GM23338 (cell line): ENCODE measurements at regions not wholly inside any gene's neighbourhood (a gene's known extent, or its start where the extent isn't known, plus 50 kb on each side); places are given as distances from the start of the nearest gene placed in this dataset.

ENCODE experiments used
- ATAC-seq: fragments of 200-7000 bp; cut with Tn5 transposase; 3 replicates; pipeline ENCODE4 v1.9.1; 2020
- DNase-seq: peaks from one replicate; pipeline ENCODE4 v3.0.0-alpha.2; 2015; ENCODE audit warnings: low spot score
- H2AFZ ChIP-seq: fragments of 200-600 bp; sonication (generic); 2 replicates; pipeline ENCODE4 v1.8.0; 2016; ENCODE audit warnings: antibody characterized with exemption, mild to moderate bottlenecking, moderate library complexity
- H3F3A ChIP-seq: fragments of 200-600 bp; sonication (generic); replicated peaks from 2 replicates; pipeline ENCODE4 v1.8.0; 2017; ENCODE audit warnings: antibody characterized with exemption, mixed run types, low read depth
- H3K27ac ChIP-seq: fragments of 200-600 bp; sonication (generic); 2 replicates; pipeline ENCODE4 v1.6.1; 2016; ENCODE audit warnings: low read depth
- H3K27me3 ChIP-seq: fragments of 200-600 bp; sonication (generic); 2 replicates; pipeline ENCODE4 v1.8.0; 2016; ENCODE audit warnings: mild to moderate bottlenecking, mixed run types, moderate library complexity; ENCODE audit not compliant: insufficient read depth
- H3K36me3 ChIP-seq: fragments of 200-600 bp; sonication (generic); 2 replicates; pipeline ENCODE4 v1.8.0; 2016; ENCODE audit warnings: mild to moderate bottlenecking; ENCODE audit not compliant: insufficient read depth
- H3K4me1 ChIP-seq: fragments of 200-600 bp; sonication (generic); 2 replicates; pipeline ENCODE4 v1.8.0; 2016; ENCODE audit warnings: mild to moderate bottlenecking, moderate library complexity; ENCODE audit not compliant: insufficient read depth
- H3K4me2 ChIP-seq: fragments of 200-600 bp; sonication (generic); 2 replicates; pipeline ENCODE4 v1.7.1; 2017; ENCODE audit warnings: mixed run types
- H3K4me3 ChIP-seq: fragments of 200-600 bp; sonication (generic); 2 replicates; pipeline ENCODE4 v1.6.1; 2016; ENCODE audit warnings: mixed run types
- H3K79me2 ChIP-seq: fragments of 200-600 bp; sonication (generic); replicated peaks from 2 replicates; pipeline ENCODE4 v1.8.0; 2017; ENCODE audit warnings: mild to moderate bottlenecking; ENCODE audit not compliant: insufficient read depth
- H3K9me2 ChIP-seq: fragments of 200-600 bp; sonication (generic); 2 replicates; pipeline ENCODE4 v1.8.0; 2017; ENCODE audit not compliant: insufficient read depth
- H4K20me1 ChIP-seq: fragments of 200-600 bp; sonication (generic); replicated peaks from 2 replicates; pipeline ENCODE4 v1.8.0; 2017; ENCODE audit warnings: mild to moderate bottlenecking; ENCODE audit not compliant: insufficient read depth
- H3K27ac Mint-ChIP-seq: 2 replicates; pipeline ENCODE4 v1.8.0; 2020; ENCODE audit warnings: inconsistent platforms, mild to moderate bottlenecking, moderate library complexity, mixed read lengths
- H3K27me3 Mint-ChIP-seq: 3 replicates; pipeline ENCODE4 v1.8.0; 2022; ENCODE audit warnings: low read depth, mild to moderate bottlenecking, moderate library complexity, mixed read lengths, inconsistent platforms; ENCODE audit not compliant: insufficient read depth, poor library complexity
- H3K36me3 Mint-ChIP-seq: 3 replicates; pipeline ENCODE4 v1.8.0; 2021; ENCODE audit warnings: low read depth, mild to moderate bottlenecking, inconsistent platforms, moderate library complexity, mixed read lengths
- H3K4me1 Mint-ChIP-seq: 3 replicates; pipeline ENCODE4 v1.8.0; 2020; ENCODE audit warnings: mild to moderate bottlenecking, inconsistent platforms, mixed read lengths
- H3K4me3 Mint-ChIP-seq: 3 replicates; pipeline ENCODE4 v1.8.0; 2021; ENCODE audit warnings: moderate library complexity, mild to moderate bottlenecking, inconsistent platforms, mixed read lengths
- H3K9me3 Mint-ChIP-seq: 3 replicates; pipeline ENCODE4 v1.8.0; 2020; ENCODE audit warnings: moderate library complexity, mild to moderate bottlenecking, inconsistent platforms, mixed read lengths
- CREB1 ChIP-seq: fragments of 250-450 bp; sonication (Bioruptor Pico); IDR thresholded peaks from 2 replicates; pipeline ENCODE4 v1.5.0; 2020; ENCODE audit warnings: low read depth, mild to moderate bottlenecking, moderate library complexity
- CTCF ChIP-seq, 2 experiments: fragments of 200-600 bp in 1 of 2; sonication (generic) in 1 of 2; conservative IDR thresholded peaks; 2 replicates each; pipeline versions ENCODE4 v1.5.1 to v1.6.1; 2016 to 2017; ENCODE audit warnings: antibody characterized with exemption in 2 of 2, low read depth in 2 of 2, mild to moderate bottlenecking in 2 of 2, moderate library complexity in 1 of 2
- ETS1 ChIP-seq: IDR thresholded peaks from 2 replicates; pipeline ENCODE4 v1.6.1; 2016; ENCODE audit warnings: antibody characterized with exemption
- EZH2 ChIP-seq: fragments of 200-600 bp; sonication (generic); IDR thresholded peaks from one replicate; pipeline ENCODE4 v1.8.0; 2017; ENCODE audit warnings: antibody characterized with exemption, mild to moderate bottlenecking, low read depth; ENCODE audit not compliant: unreplicated experiment
- EZH2phosphoT487 ChIP-seq: fragments of 200-600 bp; sonication (generic); IDR thresholded peaks from one replicate; pipeline ENCODE4 v1.8.1; 2018; ENCODE audit warnings: antibody characterized with exemption; ENCODE audit not compliant: unreplicated experiment
- JUNB ChIP-seq: IDR thresholded peaks from one replicate; pipeline ENCODE4 v1.6.1; 2016; ENCODE audit warnings: antibody characterized with exemption; ENCODE audit not compliant: unreplicated experiment
- NANOG ChIP-seq: IDR thresholded peaks from 2 replicates; pipeline ENCODE4 v1.6.1; 2016; ENCODE audit warnings: antibody characterized with exemption, borderline replicate concordance
- POLR2AphosphoS5 ChIP-seq: IDR thresholded peaks from 2 replicates; pipeline ENCODE4 v1.6.1; 2016; ENCODE audit warnings: antibody characterized with exemption, low read depth
- REST ChIP-seq: IDR thresholded peaks from one replicate; pipeline ENCODE4 v1.6.1; 2018; ENCODE audit warnings: antibody characterized with exemption; ENCODE audit not compliant: unreplicated experiment
- STAT1 ChIP-seq: IDR thresholded peaks from one replicate; pipeline ENCODE4 v1.6.1; 2016; ENCODE audit warnings: antibody characterized with exemption; ENCODE audit not compliant: unreplicated experiment
- ZNF114 ChIP-seq: fragments of 250-450 bp; sonication (Bioruptor Pico); IDR thresholded peaks from 2 replicates; pipeline ENCODE4 v1.5.0; 2020; ENCODE audit warnings: mild to moderate bottlenecking, moderate library complexity
- ZNF331 ChIP-seq: fragments of 250-450 bp; sonication (Bioruptor Pico); IDR thresholded peaks from 2 replicates; pipeline ENCODE4 v1.5.0; 2020; ENCODE audit warnings: low read depth, mild to moderate bottlenecking, moderate library complexity
- ZNF462 ChIP-seq: fragments of 250-450 bp; sonication (Bioruptor Pico); IDR thresholded peaks from 2 replicates; pipeline ENCODE4 v1.5.0; 2020; ENCODE audit warnings: mild to moderate bottlenecking, moderate library complexity

- peaks cover 8% of the 10 kb centered on the region for H3K9me3 Mint-ChIP-seq
- H3K27ac Mint-ChIP-seq: no peak overlapping the region
- H3K36me3 Mint-ChIP-seq: no peaks in the 10 kb centered on the region
- H3K36me3 ChIP-seq: no peaks in the 10 kb centered on the region
- H3K4me3 Mint-ChIP-seq: no peak overlapping the region
- H3K4me1 Mint-ChIP-seq: no peaks in the 10 kb centered on the region; the same call in 1 of the 3 replicates
- H3K4me2 ChIP-seq: no peak overlapping the region
- no peaks in the 10 kb centered on the region for H4K20me1 ChIP-seq
- H3K27me3 ChIP-seq: no peaks in the 10 kb centered on the region
- no peaks in the 10 kb centered on the region for H3F3A ChIP-seq
- DNase-seq: no peak
- H3K4me1 ChIP-seq: no peaks in the 10 kb centered on the region
- no peak overlapping the region for H2AFZ ChIP-seq
- no peak overlapping the region for H3K27ac ChIP-seq
- H3K27me3 Mint-ChIP-seq: no peaks in the 10 kb centered on the region
- H3K79me2 ChIP-seq: no peaks in the 10 kb centered on the region
- no peak for ATAC-seq
- peaks cover 3% of the 10 kb centered on the region; the same call in 1 of the 2 replicates for H3K9me2 ChIP-seq
- TF ChIP-seq POLR2AphosphoS5: no peak
- no peak for TF ChIP-seq ETS1
- TF ChIP-seq ZNF331 (CRISPR knock-in tag): no peak
- no peak for TF ChIP-seq CTCF (conservative IDR thresholded peaks at IDR 0.05; ENCODE audit: low read depth in 2 of 2)
- TF ChIP-seq ZNF462 (CRISPR knock-in tag): no peak
- no peak for TF ChIP-seq EZH2phosphoT487
- TF ChIP-seq NANOG: no peak
- TF ChIP-seq CREB1 (CRISPR knock-in tag): no peak
- no peak for TF ChIP-seq EZH2
- no peak for TF ChIP-seq STAT1
- no peak for TF ChIP-seq JUNB
- no peak for TF ChIP-seq REST
- no peak for TF ChIP-seq ZNF114
- H3K4me3 ChIP-seq: no peak overlapping the region
These were observed 424.2 kb upstream of the ZMIZ1 start for GRCh38 chr10:78644550-78644949.
